ENCODE measurements at regions not wholly inside any gene's neighbourhood (a gene's known extent, or its start where the extent isn't known, plus 50 kb on each side); places are given as distances from the start of the nearest gene placed in this dataset.

DNA sequence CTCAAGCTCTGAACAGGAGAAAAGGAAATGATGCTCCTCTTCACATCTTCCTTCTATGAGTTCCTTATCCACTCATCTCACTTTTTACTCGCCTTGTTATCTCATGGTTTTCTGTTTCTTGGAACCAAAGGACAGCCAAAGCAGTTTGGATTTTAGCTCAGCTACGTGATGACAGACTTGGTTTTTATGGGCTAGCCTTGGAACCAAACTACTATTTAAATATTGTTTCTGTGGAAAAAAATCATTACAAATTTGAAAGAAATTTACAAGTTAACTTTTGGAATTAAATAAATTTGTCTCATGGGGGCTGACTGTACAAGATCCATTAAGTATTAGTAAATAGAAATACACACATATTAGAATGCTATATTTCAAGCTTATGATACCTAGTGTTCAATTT is 727.8 kb upstream of the FANCL start:
- TF ChIP-seq, protein P1, sequence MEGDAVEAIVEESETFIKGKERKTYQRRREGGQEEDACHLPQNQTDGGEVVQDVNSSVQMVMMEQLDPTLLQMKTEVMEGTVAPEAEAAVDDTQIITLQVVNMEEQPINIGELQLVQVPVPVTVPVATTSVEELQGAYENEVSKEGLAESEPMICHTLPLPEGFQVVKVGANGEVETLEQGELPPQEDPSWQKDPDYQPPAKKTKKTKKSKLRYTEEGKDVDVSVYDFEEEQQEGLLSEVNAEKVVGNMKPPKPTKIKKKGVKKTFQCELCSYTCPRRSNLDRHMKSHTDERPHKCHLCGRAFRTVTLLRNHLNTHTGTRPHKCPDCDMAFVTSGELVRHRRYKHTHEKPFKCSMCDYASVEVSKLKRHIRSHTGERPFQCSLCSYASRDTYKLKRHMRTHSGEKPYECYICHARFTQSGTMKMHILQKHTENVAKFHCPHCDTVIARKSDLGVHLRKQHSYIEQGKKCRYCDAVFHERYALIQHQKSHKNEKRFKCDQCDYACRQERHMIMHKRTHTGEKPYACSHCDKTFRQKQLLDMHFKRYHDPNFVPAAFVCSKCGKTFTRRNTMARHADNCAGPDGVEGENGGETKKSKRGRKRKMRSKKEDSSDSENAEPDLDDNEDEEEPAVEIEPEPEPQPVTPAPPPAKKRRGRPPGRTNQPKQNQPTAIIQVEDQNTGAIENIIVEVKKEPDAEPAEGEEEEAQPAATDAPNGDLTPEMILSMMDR (IDR thresholded peaks at IDR 0.05; ENCODE audit: insufficient read depth, low read length, poor library complexity, severe bottlenecking) = no peak
- no peak for TF ChIP-seq EZH2phosphoT487 (conservative IDR thresholded peaks at IDR 0.05; ENCODE audit: low read length)
